ENCODE measurements at regions not wholly inside any gene's neighbourhood (a gene's known extent, or its start where the extent isn't known, plus 50 kb on each side); places are given as distances from the start of the nearest gene placed in this dataset.

DNA sequence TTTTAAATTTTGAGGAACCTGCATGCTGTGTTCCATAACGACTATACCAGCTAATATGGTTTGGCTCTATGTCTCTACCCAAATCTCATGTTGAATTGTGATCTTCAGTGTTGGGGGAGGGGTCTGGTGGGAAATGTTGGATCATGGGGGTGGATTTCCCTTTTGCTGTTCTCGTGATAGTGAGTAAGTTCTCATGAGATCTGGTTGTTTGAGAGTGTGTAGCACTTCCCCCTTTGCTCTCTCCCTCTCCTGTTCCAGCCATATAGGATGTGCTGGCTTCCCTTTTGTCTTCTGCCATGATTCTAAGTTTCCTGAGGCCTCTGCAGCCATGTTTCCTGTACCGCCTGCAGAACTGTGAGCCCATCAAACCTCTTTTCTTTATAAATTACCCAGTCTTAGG, 61.8 kb upstream of the NEDD9 start:
- DNase-seq (ENCODE audit: low spot score), result no peak
- in situ Hi-C loops (cut with HindIII; ENCODE audit: low sequenced_read_pairs), result no loop called here

DNA sequence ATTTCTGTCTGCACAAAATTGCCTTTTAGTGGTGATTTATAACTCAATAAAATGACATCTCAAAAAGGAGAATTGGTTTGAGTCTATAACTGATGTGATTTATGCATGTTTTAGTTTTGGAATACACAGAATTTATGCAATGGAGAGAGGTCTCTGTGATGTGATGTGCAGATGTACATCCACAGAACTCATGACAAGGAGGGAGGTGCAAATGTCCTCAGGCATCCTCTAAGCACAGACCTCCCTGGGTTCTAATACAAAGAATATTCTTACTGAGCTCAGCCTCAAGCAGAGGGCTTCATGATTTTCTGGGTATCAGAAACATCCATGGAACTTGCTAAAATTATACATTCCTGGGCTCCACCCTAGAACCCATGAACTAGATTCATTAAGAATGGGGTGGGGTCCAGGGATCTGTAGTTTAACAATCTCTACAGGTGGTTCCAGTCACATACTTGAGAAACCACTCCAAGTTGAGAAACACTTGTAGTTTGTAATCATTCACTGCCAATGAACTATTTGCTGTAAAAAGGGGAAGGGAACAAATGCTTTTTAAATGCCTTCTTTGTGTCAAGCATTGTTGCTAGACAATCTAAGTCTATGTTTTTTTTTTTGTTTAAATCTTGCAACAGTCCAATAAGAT, 60.2 kb upstream of the NEDD9 start:
- in situ Hi-C loops (cut with HindIII; ENCODE audit: low sequenced_read_pairs), result no loop called here
- no peak for DNase-seq (ENCODE audit: low spot score)

DNA sequence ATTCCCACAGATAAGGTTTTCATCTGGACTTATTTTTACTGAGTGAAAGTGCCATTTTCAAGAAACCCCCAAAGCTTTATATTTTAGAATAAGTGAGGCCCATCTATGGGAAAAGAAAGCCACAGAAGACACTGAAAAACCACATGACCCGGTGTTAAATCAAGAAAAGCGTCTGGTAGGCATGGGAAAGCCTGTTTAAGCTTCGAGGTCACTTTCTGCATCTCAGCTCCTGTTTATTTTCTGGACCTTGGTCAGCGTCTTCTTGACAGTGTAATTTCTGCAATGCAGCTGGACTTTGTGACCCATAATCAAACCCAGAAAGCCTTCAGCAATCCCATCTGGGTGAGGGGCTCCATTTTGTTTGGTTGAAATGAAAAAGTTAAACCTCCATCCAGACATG, 59.6 kb upstream of the NEDD9 start:
- no peak for DNase-seq (ENCODE audit: low spot score)
- in situ Hi-C loops (cut with HindIII; ENCODE audit: low sequenced_read_pairs), result no loop called here

DNA sequence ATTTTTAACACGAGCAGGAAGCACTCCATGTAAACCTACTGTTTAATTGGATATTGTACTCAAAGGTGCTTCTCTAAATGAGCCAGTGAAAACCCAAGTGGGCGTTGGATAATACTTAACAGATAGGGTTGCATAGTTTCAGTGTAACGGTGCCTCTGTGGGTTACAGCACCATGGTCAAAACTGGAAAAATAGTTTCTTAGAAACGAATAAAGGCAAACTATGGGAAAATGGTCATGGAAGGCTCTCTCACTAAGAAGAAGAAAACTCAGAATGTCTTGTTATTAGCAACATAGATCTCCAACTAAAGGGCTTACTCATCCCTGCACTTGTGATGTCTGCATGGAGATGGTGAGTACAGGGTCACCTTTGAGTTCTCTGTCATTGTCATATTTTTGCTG, 59.1 kb upstream of the NEDD9 start:
- no peak for DNase-seq (ENCODE audit: low spot score)
- in situ Hi-C loops (cut with HindIII; ENCODE audit: low sequenced_read_pairs), result no loop called here

DNA sequence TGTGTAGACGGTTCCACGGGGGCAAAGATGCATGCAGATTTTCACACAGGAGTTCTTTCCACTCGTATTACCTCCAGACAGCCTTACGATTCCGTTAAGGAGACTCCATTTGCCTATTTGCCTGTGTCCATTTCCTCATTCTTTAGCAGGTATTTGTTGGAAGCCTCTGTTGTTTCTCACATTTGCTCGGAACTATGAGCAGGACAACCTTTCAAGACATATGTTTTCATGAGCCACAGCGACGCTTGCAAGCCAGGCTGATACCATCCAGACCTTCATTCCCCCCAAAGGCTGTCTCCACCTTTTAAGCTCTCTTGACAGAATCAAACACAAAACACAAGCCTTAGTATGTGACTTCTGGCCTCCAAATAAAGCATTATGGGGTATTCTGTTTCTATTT, 57.6 kb upstream of the NEDD9 start:
- in situ Hi-C loops (cut with HindIII; ENCODE audit: low sequenced_read_pairs), result no loop called here
- DNase-seq (ENCODE audit: low spot score), result no peak

DNA sequence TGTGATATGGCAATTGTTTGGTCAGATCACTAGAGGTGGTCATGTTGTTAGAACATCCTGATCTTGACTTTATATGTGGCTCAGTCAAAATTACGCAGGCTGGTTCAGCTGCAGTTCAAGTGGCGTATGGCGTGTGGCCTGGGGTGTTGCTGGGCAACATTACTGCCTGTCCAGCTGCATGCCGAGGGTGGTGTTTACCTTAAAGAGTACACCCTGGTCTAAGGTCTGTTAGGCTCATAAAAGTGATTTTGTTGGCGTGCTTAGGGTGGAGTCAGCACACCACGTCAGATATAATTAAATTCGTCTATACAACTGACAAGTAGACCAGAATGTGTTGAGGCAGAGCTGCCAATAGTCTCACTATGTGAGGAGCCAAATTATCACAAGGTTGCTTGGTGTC, 55.6 kb upstream of the NEDD9 start:
- DNase-seq (ENCODE audit: low spot score), result no peak
- in situ Hi-C loops (cut with HindIII; ENCODE audit: low sequenced_read_pairs), result no loop called here

DNA sequence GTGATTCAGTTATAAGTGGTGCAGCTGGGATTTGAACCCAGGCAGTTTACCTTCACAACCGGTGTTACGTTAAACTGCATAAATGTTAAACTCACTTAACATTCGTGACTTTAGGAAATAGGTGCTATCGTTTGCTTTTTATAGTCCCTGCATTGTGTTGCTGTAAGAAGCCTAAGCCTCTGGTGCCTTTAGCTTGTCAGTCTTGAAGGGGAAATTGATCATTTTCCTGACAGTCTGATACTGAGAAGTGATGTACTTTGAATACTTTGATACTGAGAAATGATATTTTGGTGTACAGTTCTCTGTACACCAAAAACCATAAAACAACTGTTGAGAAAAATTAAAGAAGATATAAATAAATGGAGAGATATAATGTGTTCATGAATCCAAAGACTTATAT, 52.5 kb upstream of the NEDD9 start:
- in situ Hi-C loops (cut with HindIII; ENCODE audit: low sequenced_read_pairs), result no loop called here
- no peak for DNase-seq (ENCODE audit: low spot score)

DNA sequence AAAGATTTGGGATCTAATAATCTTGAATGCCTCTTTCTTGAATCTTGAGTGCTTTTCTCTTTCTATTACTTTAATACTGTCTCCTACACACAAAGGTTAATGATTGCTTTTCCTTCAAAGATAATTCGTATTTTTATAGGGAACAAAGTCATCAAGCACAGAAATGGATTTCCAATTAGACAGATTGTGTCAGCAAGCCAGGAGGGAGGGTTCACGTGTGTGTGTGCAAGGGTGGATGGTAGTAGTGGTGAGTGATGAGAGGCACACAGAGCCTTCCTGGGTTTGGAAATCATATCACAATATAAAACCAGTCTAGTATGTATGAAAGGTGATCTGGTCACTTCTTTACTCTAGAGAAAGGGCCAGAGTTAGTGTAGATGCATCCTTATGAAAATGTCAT, 51.2 kb upstream of the NEDD9 start:
- in situ Hi-C loops (cut with HindIII; ENCODE audit: low sequenced_read_pairs), result no loop called here
- DNase-seq (ENCODE audit: low spot score), result no peak

DNA sequence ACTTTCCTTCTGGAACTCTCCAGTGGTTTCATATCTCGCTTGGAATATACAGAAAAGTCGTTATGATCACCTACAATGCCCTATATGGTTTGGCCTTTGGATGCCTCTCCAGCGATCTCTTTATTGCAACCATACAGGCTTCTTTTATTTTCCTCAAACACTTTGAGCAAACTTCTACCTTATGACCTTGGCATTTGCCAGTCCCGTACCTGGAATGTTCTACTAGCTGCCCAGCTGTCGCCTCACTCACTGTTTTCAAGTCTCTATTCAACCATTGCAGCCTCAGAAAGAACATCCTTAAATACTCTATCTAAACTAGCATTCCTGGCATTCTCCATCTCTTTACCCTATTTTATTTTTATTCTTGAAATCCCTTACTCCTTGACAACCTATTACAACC, 50.4 kb upstream of the NEDD9 start:
- in situ Hi-C loops (cut with HindIII; ENCODE audit: low sequenced_read_pairs), result no loop called here

More for the DNA sequence above, 50.4 kb upstream of the NEDD9 start:
- DNase-seq (ENCODE audit: low spot score), result no peak

Data from G401 (cell line).